LNCaP clone FGC (cell line): ENCODE measurements at regions not wholly inside any gene's neighbourhood (a gene's known extent, or its start where the extent isn't known, plus 50 kb on each side); places are given as distances from the start of the nearest gene placed in this dataset.

Experiments used
- DNase-seq: peaks from one replicate; pipeline ENCODE4 v3.0.0-alpha.2; 2011; ENCODE audit warnings: low read depth
- H3K4me3 ChIP-seq: 2 replicates; pipeline ENCODE4 v1.5.1; 2011; ENCODE audit warnings: mild to moderate bottlenecking, low read depth, low read length, control low read depth
- TF ChIP-seq, protein P1 (sequence below): IDR thresholded peaks from 2 replicates; pipeline ENCODE4 v1.5.1; 2012; ENCODE audit warnings: mild to moderate bottlenecking; ENCODE audit not compliant: control insufficient read depth, insufficient read depth; ENCODE audit errors: extremely low read depth

DNA sequence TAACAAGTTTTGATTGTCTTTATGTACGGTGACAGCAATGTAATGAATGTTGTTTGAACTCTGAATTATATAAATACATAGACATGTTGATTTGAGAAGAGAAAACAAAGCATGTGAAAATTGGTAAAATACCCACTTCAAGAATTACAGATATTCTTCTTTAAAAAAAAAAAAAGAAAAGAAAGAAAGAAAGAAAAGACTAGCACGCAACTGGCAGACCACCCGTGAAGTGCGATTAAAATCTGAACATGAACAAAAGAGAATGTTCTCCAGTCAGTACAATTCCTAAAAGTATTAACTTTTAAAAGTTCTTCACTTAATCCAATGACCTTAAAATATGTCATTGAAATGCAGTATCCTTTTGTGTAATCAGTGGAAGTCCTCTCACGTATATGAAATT lies 434.9 kb downstream of the TFAP2A start:
- TF ChIP-seq, protein P1, sequence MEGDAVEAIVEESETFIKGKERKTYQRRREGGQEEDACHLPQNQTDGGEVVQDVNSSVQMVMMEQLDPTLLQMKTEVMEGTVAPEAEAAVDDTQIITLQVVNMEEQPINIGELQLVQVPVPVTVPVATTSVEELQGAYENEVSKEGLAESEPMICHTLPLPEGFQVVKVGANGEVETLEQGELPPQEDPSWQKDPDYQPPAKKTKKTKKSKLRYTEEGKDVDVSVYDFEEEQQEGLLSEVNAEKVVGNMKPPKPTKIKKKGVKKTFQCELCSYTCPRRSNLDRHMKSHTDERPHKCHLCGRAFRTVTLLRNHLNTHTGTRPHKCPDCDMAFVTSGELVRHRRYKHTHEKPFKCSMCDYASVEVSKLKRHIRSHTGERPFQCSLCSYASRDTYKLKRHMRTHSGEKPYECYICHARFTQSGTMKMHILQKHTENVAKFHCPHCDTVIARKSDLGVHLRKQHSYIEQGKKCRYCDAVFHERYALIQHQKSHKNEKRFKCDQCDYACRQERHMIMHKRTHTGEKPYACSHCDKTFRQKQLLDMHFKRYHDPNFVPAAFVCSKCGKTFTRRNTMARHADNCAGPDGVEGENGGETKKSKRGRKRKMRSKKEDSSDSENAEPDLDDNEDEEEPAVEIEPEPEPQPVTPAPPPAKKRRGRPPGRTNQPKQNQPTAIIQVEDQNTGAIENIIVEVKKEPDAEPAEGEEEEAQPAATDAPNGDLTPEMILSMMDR: no peak
- no peak overlapping the region for H3K4me3 ChIP-seq
- no peak for DNase-seq

DNA sequence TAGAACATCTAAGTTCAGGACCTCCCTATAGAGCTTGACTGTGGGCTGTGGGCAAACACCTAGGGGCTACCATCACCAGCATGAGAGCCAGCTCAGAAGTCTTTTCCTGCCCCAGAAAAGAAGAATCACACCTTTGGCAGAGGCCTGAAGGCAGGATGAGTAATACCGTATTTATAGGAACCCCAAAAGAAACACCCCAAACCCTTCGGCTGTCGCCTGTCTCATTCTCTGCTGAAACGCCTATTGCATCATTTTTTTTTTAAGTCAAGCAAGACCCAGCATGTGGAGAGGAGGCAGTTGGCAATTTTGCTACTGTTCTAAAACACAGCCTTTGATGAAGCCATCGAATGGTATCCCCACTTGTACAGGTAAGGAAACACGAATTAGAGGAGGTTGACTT lies 436.4 kb downstream of the TFAP2A start:
- no peak overlapping the region for H3K4me3 ChIP-seq
- TF ChIP-seq, protein P1: no peak
- no peak for DNase-seq

DNA sequence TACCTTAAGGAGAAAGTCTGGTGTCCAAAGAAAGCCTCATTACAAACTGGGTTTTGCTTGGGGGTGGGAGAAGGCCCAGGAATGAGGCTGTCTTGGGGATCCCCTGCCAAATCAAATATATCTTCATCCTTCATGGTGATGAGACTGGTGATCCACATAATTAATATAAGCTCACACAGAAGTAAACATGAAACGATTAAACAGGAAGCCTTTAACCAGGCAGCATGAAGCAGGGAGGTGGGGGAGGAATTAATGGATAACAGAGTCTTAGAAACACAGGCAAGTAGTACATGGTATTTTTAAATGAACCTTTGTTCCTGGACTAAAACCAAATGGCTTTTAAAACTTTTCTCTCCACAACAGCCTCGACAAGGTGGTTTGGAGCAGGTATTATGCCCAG lies 437.5 kb downstream of the TFAP2A start:
- TF ChIP-seq, protein P1: no peak
- DNase-seq: no peak
- no peak overlapping the region for H3K4me3 ChIP-seq

DNA sequence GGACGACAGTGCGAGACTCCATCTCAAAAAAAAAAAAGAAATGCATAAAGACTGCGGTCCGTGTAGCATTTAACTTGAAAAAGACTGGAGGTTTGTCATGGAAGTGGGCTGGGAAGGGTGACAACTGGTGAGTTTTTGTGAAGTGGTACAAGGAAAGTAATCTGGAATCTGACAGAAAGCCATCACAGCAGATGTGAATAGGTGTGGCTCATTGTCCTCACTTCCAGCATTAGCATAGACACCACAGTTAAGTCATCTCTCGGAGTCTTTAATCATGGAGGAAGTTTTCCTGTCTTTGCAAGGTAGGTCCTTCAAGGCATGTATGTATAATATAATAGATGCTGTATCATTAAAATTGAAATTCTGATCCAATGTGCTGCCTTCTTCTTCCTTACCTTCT lies 453.2 kb downstream of the TFAP2A start:
- TF ChIP-seq, protein P1: no peak
- DNase-seq: no peak
- H3K4me3 ChIP-seq: no peak overlapping the region

DNA sequence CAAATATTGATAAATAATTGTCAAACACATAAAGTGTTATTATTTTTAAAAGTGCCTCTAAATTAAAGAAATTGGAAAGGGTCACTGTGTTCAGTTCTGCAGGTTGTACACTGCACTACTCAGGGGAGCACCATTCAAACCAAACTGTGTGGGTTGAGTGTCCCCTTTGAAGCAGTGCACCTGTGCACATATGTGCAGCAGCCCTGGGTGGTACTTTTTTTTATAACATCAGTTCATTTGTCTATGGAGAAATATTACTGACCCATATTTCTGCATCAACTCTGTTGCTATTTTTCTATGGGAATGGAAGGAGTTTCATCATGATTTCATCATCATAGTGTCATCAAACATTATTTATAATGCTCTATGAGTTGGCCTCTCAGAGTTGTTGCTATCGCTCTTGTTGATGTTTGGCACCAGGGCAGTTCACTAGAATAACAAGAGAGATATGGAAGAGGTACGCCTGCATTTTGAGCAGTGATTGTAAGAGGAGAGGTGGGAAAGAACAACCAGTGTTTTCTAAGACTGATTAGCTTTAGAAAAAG lies 457.6 kb downstream of the TFAP2A start:
- no peak overlapping the region for H3K4me3 ChIP-seq
- TF ChIP-seq, protein P1: no peak
- DNase-seq: no peak

DNA sequence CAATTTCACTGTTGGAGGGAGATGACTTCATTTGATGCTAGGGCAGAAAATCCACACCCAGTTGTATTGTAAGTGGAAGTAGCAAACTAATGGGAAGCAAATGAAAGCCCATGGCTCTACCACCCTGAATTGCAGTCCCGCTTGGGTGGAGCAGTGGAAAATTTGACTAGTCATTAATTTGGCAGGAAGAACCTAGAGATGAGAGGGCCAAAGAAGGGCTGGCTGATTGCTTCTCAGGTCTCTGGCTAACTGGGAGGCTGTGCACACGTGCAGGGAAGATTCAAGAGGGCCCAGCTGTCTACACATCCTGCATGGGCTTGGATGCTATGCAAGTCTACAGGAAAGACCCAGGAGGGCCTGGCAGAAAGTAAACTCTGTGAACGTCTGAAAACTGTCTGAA lies 466.2 kb downstream of the TFAP2A start:
- H3K4me3 ChIP-seq: no peak overlapping the region
- no peak for DNase-seq
- TF ChIP-seq, protein P1: no peak

DNA sequence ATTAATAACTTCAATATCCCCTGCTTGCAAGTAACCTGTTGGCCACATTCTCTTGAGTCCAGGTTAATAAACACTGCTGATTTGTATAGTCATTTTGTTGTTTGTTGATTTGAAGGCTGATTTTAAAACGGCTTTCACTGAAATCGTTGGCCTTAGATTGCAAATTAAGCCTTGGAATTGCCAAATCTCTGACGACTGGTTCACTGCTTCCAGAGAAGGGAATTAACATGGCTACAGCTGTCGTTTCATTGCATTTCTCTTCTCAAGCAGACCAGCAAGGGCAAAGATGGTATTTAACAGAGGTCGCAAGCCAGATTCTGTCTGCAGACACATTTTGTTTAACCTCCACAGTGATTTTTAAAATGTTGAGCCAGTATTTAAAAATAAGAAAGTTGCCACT lies 470.9 kb downstream of the TFAP2A start:
- H3K4me3 ChIP-seq: no peak overlapping the region
- DNase-seq: no peak
- TF ChIP-seq, protein P1: no peak
